Activated CD4-positive, alpha-beta T cell treated with anti-CD3 and anti-CD28 coated beads, Interleukin-2, amount 10 ng/mL, durations not matched to agents 24 days and 14 days (primary cell): ENCODE measurements at regions not wholly inside any gene's neighbourhood (a gene's known extent, or its start where the extent isn't known, plus 50 kb on each side); places are given as distances from the start of the nearest gene placed in this dataset.

Experiments used
- DNase-seq: peaks from one replicate; pipeline ENCODE4 v3.0.0; 2022
- H3K27ac Mint-ChIP-seq: one replicate; pipeline ENCODE4 v1.8.0; 2022; ENCODE audit warnings: mild to moderate bottlenecking, mixed read lengths
- H3K27me3 Mint-ChIP-seq: one replicate; pipeline ENCODE4 v1.8.0; 2022; ENCODE audit warnings: mixed read lengths
- H3K36me3 Mint-ChIP-seq: one replicate; pipeline ENCODE4 v1.8.0; 2022; ENCODE audit warnings: low read depth, mild to moderate bottlenecking, mixed read lengths
- H3K4me1 Mint-ChIP-seq: one replicate; pipeline ENCODE4 v1.8.0; 2021; ENCODE audit warnings: mixed read lengths
- H3K4me3 Mint-ChIP-seq: one replicate; pipeline ENCODE4 v1.8.0; 2022; ENCODE audit warnings: mild to moderate bottlenecking, moderate library complexity, mixed read lengths
- H3K9me3 Mint-ChIP-seq: one replicate; pipeline ENCODE4 v1.8.0; 2021; ENCODE audit warnings: mixed read lengths
- intact Hi-C: fragments of 100-400 bp; cut with micrococcal nuclease; formaldehyde crosslinking; loops from one replicate; pipeline ENCODE4 v1.15.1; 2023

- no peaks in the 10 kb centered on the region for H3K36me3 Mint-ChIP-seq
- peaks cover 2% of the 10 kb centered on the region for H3K4me1 Mint-ChIP-seq
- H3K27ac Mint-ChIP-seq, result no peak overlapping the region
- DNase-seq, result no peak
- H3K27me3 Mint-ChIP-seq, result no peaks in the 10 kb centered on the region
- no peaks in the 10 kb centered on the region for H3K9me3 Mint-ChIP-seq
- no peak overlapping the region for H3K4me3 Mint-ChIP-seq
- intact Hi-C loops, result no loop called here
These were observed 64.9 kb upstream of the SYT6 start for GRCh38 chr1:114218361-114219171.

DNA sequence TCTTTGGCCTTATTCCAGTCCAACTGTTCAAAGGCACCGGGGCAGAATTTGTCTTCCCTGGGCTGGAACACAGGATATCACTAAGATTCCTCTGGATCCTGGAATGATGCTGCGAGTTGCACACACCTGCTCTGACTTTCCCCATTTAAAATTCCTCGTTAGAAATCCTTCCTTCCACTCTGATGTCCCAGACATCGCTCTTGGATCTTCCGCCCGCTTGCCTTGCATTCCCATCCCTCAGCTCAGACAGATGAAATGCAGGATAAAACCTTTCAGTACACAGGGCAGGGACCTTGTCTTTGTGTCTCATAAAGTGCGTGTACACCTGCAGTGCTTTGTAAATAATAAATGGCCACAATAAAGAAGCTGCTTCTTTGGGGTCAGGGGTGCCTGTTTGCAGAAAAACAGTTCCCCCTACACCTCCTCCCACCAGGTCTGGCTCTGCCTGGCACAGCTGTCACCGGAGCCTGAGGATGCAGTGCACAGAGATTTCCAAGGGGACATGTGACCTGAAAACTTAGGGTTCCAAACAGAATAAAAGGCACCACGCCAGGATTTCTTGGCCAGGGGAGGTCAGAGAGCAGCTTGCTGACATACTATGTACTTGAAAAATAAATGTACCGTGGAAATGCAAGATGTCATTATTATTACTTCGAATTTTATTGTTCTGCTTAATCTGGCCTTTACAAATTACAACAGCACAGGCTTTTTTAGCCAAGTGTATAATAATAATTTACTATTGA, 62.9 kb upstream of the SYT6 start:
- intact Hi-C loops, result no loop called here
- H3K9me3 Mint-ChIP-seq, result no peaks in the 10 kb centered on the region
- H3K27me3 Mint-ChIP-seq, result no peaks in the 10 kb centered on the region
- H3K27ac Mint-ChIP-seq, result no peak overlapping the region
- DNase-seq, result no peak
- no peak overlapping the region for H3K4me3 Mint-ChIP-seq
- H3K36me3 Mint-ChIP-seq, result no peaks in the 10 kb centered on the region
- H3K4me1 Mint-ChIP-seq, result peaks cover 2% of the 10 kb centered on the region

DNA sequence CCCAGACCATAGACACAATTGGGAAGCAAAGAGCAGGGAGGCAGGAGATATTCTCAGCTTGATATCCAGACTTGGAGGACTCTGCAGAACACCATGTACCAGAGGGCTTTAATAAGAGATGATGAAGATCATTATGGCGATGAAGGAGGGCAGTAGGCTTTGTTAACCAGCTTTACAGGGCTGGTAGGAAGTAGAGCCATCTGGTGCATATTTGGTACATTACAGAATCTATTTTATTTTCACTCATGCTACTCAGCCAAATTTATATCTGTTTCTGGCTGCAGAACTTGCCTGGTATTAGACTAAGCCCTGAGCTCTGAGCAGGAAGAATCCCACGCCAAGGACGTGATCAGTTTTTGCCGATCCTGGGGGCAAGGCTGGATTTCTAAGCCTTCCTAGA, 61.8 kb upstream of the SYT6 start:
- intact Hi-C loops, result no loop called here
- DNase-seq, result no peak
- Mint-ChIP-seq H3K4me3 (no peak overlapping the region), H3K27ac (no peak overlapping the region), H3K4me1 (peaks cover 2% of the 10 kb centered on the region), H3K27me3 (no peaks in the 10 kb centered on the region), H3K9me3 (no peaks in the 10 kb centered on the region), H3K36me3 (no peaks in the 10 kb centered on the region)

DNA sequence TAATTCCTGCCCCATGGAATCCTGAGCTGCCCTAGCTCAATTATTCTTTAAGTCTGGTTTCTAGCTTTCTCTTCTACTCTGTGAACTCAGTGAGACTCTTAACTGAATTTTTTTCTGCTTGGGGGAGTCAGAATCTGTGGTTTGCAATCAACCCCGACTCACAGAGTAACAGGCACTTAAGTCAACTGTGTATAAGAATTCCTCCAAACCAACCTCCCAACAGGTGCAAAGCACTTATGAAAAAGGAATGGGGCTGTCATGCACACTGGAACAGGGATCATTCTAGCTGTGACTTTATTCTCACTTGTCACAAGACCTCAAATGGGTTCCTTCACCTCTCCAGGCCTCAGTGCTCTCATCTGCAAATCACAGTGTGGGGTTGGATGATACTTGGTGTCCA, 60.3 kb upstream of the SYT6 start:
- Mint-ChIP-seq H3K4me3 (no peak overlapping the region), H3K4me1 (peaks cover 2% of the 10 kb centered on the region), H3K36me3 (no peaks in the 10 kb centered on the region), H3K9me3 (no peaks in the 10 kb centered on the region), H3K27ac (no peak overlapping the region), H3K27me3 (peaks cover 2% of the 10 kb centered on the region)
- no peak for DNase-seq
- intact Hi-C loops, result no loop called here

GRCh38 chr1:114209971-114210370, 56.3 kb upstream of the SYT6 start:
- DNase-seq, result no peak
- no peaks in the 10 kb centered on the region for H3K4me1 Mint-ChIP-seq
- H3K9me3 Mint-ChIP-seq, result no peaks in the 10 kb centered on the region
- H3K27ac Mint-ChIP-seq, result no peak overlapping the region
- no peak overlapping the region for H3K4me3 Mint-ChIP-seq
- peaks cover 25% of the 10 kb centered on the region for H3K27me3 Mint-ChIP-seq
- no peaks in the 10 kb centered on the region for H3K36me3 Mint-ChIP-seq
- intact Hi-C loops, result no loop called here

- H3K4me1 Mint-ChIP-seq, result no peaks in the 10 kb centered on the region
- no peaks in the 10 kb centered on the region for H3K36me3 Mint-ChIP-seq
- H3K27ac Mint-ChIP-seq, result no peak overlapping the region
- no peak overlapping the region for H3K4me3 Mint-ChIP-seq
- no peaks in the 10 kb centered on the region for H3K9me3 Mint-ChIP-seq
- peaks cover 28% of the 10 kb centered on the region for H3K27me3 Mint-ChIP-seq
- no peak for DNase-seq
- intact Hi-C loops, result no loop called here
These were observed 55.0 kb upstream of the SYT6 start for GRCh38 chr1:114208714-114209113.

- Mint-ChIP-seq H3K4me3 (no peak overlapping the region), H3K36me3 (no peaks in the 10 kb centered on the region), H3K27ac (no peak overlapping the region), H3K27me3 (peaks cover 28% of the 10 kb centered on the region), H3K9me3 (no peaks in the 10 kb centered on the region), H3K4me1 (no peaks in the 10 kb centered on the region)
- no peak for DNase-seq
- intact Hi-C loops, result no loop called here
These were observed 54.4 kb upstream of the SYT6 start for GRCh38 chr1:114208106-114208505.

DNA sequence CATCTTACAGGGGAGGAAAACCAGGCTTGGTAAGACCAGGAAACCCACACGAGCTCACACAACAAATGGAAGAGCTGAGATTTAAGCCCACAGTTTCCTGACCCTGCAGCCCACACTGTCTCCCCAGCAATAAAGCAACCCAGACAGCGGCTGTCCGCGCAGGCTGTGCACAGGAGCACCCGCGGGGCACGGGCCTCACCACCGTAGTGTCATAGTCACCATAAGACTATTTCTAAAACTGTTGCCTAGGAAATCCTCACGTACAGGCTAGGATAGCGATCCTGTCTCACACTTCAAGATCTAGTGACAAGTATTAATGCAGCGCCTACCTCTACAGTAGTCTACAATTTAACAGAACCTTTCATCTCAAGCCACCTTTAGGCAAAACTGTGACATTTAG, 54.0 kb upstream of the SYT6 start:
- no peak for DNase-seq
- no peaks in the 10 kb centered on the region for H3K36me3 Mint-ChIP-seq
- no peak overlapping the region for H3K27ac Mint-ChIP-seq
- H3K9me3 Mint-ChIP-seq, result no peaks in the 10 kb centered on the region
- H3K4me3 Mint-ChIP-seq, result no peak overlapping the region
- peaks cover 28% of the 10 kb centered on the region for H3K27me3 Mint-ChIP-seq
- H3K4me1 Mint-ChIP-seq, result no peaks in the 10 kb centered on the region
- intact Hi-C loops, result no loop called here

- intact Hi-C loops, result no loop called here
- no peak for DNase-seq
- H3K4me3 Mint-ChIP-seq, result no peak overlapping the region
- no peaks in the 10 kb centered on the region for H3K4me1 Mint-ChIP-seq
- peaks cover 31% of the 10 kb centered on the region for H3K27me3 Mint-ChIP-seq
- H3K27ac Mint-ChIP-seq, result no peak overlapping the region
- H3K36me3 Mint-ChIP-seq, result no peaks in the 10 kb centered on the region
- no peaks in the 10 kb centered on the region for H3K9me3 Mint-ChIP-seq
These were observed 52.7 kb upstream of the SYT6 start for GRCh38 chr1:114206392-114206791.

DNA sequence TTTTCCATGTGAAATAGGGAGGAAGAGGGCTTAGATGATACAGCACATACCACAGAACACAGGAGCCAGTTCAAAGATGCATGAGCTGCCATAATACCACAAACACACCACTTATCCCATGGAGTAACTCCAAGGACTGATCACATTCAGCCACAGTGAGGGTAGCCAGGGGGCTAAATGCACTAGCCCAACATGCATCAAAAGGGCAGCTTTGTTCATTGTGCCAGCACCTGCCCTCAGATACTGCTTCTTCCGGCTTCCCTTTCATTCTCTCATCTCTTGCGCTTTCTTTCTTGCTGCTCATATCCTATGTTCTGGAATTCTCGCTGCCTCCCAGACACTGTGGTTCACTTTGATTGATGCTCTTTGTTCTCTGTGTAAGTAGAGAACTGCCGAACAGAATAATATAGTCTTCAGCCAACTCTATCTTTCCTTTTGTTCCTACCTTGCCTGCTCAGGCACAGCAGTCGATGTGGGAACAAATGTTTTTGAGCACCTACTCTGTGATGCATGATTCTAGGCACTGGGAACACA, 50.0 kb upstream of the SYT6 start:
- Mint-ChIP-seq H3K27ac (no peak overlapping the region), H3K9me3 (no peaks in the 10 kb centered on the region), H3K4me1 (no peaks in the 10 kb centered on the region), H3K36me3 (no peaks in the 10 kb centered on the region), H3K27me3 (peaks cover 36% of the 10 kb centered on the region), H3K4me3 (no peak overlapping the region)
- DNase-seq, result no peak
- intact Hi-C loops, result no loop called here
